Mucosa of rectum (tissue), 2 donors: ENCODE measurements at regions not wholly inside any gene's neighbourhood (a gene's known extent, or its start where the extent isn't known, plus 50 kb on each side); places are given as distances from the start of the nearest gene placed in this dataset.

Source experiments
- H3K27ac ChIP-seq, 2 donors: one replicate each; pipeline ENCODE4 v1.7.0; 2013; ENCODE audit warnings: inconsistent platforms in 2 of 2, low read depth in 2 of 2, low read length in 2 of 2
- H3K27me3 ChIP-seq, 2 donors: one replicate each; pipeline ENCODE4 v1.7.0; 2013; ENCODE audit warnings: low read length in 2 of 2; ENCODE audit not compliant: control insufficient read depth in 2 of 2, insufficient read depth in 2 of 2
- H3K36me3 ChIP-seq, 2 donors: one replicate each; pipeline ENCODE4 v1.7.0; 2013; ENCODE audit warnings: low read length in 2 of 2; ENCODE audit not compliant: control insufficient read depth in 2 of 2, insufficient read depth in 2 of 2
- H3K4me1 ChIP-seq, 2 donors: one replicate each; pipeline ENCODE4 v1.7.0; 2013; ENCODE audit warnings: low read length in 2 of 2, mild to moderate bottlenecking in 1 of 2; ENCODE audit not compliant: control insufficient read depth in 2 of 2, insufficient read depth in 2 of 2
- H3K4me3 ChIP-seq, 2 donors: one replicate each; pipeline ENCODE4 v1.7.0; 2013; ENCODE audit warnings: low read length in 2 of 2
- H3K9ac ChIP-seq, 2 donors: one replicate each; pipeline ENCODE4 v1.7.0; 2013; ENCODE audit warnings: low read length in 2 of 2, low read depth in 1 of 2, mild to moderate bottlenecking in 1 of 2
- H3K9me3 ChIP-seq, 2 donors: one replicate each; pipeline ENCODE4 v1.7.0; 2013; ENCODE audit warnings: low read length in 2 of 2; ENCODE audit not compliant: control insufficient read depth in 2 of 2
- donor health status: healthy.
- donor health status: Normal muscosa, but diverticular disease.

DNA sequence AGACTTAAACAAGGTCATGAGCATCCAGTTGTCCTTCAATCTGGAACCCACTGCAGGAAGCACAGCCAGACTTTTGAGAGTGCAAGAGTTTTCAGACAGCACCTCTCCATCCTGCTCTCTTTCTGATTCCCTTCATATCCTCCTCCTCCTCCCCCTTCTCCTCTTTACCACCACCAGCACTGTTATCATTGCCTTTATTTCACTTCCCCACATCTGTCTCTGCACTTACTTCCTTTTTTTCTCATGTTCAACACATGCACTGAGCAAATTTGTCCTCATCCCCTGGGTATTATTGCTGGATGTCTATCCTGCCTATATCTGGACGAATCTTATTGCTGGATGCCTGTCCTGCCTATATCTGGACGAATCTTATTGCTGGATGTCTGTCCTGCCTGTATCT, 554.8 kb downstream of the DHX35 start:
- no peaks in the 10 kb centered on the region for H3K4me1 ChIP-seq
- no peak overlapping the region for H3K4me3 ChIP-seq
- no peaks in the 10 kb centered on the region for H3K36me3 ChIP-seq
- H3K9me3 ChIP-seq = no peaks in the 10 kb centered on the region
- no peak overlapping the region for H3K9ac ChIP-seq
- no peak overlapping the region for H3K27ac ChIP-seq
- no peaks in the 10 kb centered on the region for H3K27me3 ChIP-seq

DNA sequence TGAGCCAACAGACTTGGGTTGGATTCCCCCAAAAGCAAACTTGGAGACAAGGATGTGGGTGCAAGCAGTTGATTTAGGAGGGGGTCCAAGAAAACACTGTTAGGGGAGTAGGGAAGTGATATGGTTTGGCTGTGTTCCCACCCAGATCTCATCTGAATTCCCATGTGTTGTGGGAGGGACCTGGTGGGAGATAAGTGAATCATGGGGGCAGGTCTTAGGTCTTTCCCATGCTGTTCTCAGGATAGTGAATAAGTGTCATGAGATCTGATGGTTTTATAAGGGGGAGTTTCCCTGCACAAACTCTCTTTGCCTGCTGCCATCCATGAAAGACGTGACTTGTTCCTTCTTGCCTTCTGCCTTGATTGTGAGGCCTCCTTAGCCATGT, 542.6 kb downstream of the DHX35 start:
- Histone ChIP-seq H3K4me1 (no peaks in the 10 kb centered on the region), H3K36me3 (no peaks in the 10 kb centered on the region), H3K4me3 (no peak overlapping the region), H3K9me3 (no peaks in the 10 kb centered on the region), H3K27ac (no peak overlapping the region), H3K27me3 (no peaks in the 10 kb centered on the region), H3K9ac (no peak overlapping the region)

DNA sequence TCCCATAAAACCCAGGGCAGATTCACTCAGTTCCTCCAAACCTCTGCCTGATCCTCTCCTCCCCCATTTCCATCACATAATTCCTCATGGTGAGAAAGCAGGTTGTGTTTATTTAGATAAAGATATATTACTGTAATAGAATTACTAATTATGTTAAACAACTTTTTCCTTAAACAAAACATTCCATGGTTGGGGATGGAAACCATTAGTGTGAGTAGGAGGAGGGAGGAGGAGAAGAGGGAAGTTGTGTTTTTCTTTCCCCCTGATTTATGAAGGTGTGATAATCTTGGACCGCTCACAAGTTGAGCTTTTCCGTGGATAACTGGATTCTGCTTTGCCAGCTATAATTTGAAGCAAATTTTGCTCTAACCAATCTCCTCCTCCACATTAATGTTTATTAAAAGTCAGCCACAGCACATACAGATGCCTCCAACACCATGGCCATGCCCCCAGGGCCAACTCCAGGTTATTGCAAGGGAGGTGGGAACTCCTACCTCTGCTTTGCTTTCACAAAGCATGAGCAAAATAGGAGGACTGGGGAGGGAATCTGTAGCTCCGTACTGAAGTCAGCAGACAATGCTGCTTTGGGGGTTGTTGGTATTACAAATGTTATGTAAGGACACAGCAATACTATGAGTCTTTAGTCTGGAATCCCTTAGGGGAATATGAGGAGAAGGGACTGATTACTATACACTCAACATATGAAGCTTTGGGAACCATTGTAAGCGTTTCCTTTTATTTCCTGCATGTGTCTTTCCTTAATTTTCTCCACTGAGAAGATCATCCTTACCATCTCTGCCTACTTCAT, 542.0 kb downstream of the DHX35 start:
- Histone ChIP-seq H3K9me3 (no peaks in the 10 kb centered on the region), H3K9ac (no peak overlapping the region), H3K4me1 (no peaks in the 10 kb centered on the region), H3K4me3 (no peak overlapping the region), H3K27me3 (no peaks in the 10 kb centered on the region), H3K36me3 (no peaks in the 10 kb centered on the region), H3K27ac (no peak overlapping the region)

DNA sequence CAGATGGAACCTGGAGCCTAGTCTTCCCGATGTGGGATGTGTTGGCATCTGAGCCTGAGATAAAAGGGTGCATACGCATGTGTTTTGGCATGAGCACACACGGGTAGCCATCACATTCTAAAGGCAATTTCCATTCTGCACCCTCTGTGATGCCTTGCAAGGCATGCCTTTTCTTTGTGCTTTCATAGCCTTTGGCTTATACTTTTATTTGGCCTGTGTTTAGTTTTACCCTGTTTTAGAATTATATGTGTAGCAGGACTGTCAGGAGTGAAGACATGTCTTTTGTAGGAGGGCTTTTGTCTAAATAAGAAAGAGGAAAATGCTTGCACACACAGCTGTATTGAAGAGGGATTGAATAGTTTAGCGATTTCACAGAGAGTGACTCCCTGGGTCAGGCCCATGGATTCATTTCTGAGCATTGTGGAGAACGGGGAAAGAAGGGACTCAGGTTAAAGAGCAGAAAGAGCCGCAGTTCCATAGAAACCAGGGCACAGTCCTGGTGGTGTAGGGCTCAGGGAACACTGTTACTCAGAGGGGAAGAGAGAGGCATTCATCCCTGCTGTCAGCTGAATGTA, 530.2 kb downstream of the DHX35 start:
- H3K4me3 ChIP-seq = no peak overlapping the region
- no peaks in the 10 kb centered on the region for H3K9me3 ChIP-seq
- H3K27me3 ChIP-seq = no peaks in the 10 kb centered on the region
- no peak overlapping the region for H3K27ac ChIP-seq
- H3K36me3 ChIP-seq = no peaks in the 10 kb centered on the region
- no peaks in the 10 kb centered on the region for H3K4me1 ChIP-seq
- H3K9ac ChIP-seq = no peak overlapping the region

DNA sequence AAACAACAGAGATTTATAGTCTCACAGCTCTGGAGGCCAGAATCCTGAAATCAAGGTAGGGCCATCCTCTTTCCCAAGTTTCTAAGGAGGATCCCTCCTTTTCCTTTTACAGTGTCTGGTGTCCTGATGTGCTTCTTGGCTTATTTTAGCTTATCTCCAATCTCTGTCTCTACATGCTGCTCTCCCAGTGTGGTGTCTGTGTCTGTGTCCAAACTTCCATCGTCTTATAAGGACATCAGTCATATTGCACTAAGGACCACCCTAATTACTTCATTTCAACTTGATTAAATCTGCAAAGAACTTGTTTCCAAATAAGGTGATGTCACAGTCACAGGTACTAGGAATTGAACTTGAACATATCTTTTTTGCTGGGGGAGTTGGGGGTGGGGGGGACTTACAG, 529.6 kb downstream of the DHX35 start:
- H3K27me3 ChIP-seq = no peaks in the 10 kb centered on the region
- no peak overlapping the region for H3K4me3 ChIP-seq
- H3K27ac ChIP-seq = no peak overlapping the region
- no peaks in the 10 kb centered on the region for H3K9me3 ChIP-seq
- no peak overlapping the region for H3K9ac ChIP-seq
- no peaks in the 10 kb centered on the region for H3K36me3 ChIP-seq
- H3K4me1 ChIP-seq = no peaks in the 10 kb centered on the region

DNA sequence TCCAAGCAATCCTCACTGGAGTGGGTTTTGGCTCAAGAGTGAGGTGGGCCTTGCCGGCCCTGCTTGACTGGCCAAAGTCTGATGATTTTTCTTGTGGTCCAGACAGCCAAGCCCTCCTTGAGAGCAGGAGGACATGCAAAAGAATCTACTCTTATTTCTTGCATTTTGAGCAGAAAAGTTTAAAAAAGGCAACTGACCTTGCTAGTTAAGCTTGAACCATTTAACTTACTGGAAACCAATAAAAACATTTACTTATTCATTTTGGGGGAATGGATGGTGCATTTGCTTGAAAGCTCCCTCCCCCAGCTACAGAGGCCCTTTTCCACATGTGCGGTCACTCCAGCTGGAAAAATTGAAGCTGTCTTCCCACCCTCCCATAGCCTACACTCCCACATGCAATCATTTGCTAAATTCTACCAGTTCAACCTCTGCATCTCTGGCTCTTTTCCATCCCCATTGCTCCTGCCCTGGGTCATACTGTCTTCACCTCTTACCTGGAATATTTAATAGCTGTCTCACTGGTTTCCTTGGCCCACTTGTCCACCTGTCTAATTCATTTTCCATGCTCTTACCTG, 527.9 kb downstream of the DHX35 start:
- Histone ChIP-seq H3K9me3 (no peaks in the 10 kb centered on the region), H3K36me3 (no peaks in the 10 kb centered on the region), H3K27ac (no peak overlapping the region), H3K4me3 (no peak overlapping the region), H3K27me3 (no peaks in the 10 kb centered on the region), H3K9ac (no peak overlapping the region), H3K4me1 (no peaks in the 10 kb centered on the region)

DNA sequence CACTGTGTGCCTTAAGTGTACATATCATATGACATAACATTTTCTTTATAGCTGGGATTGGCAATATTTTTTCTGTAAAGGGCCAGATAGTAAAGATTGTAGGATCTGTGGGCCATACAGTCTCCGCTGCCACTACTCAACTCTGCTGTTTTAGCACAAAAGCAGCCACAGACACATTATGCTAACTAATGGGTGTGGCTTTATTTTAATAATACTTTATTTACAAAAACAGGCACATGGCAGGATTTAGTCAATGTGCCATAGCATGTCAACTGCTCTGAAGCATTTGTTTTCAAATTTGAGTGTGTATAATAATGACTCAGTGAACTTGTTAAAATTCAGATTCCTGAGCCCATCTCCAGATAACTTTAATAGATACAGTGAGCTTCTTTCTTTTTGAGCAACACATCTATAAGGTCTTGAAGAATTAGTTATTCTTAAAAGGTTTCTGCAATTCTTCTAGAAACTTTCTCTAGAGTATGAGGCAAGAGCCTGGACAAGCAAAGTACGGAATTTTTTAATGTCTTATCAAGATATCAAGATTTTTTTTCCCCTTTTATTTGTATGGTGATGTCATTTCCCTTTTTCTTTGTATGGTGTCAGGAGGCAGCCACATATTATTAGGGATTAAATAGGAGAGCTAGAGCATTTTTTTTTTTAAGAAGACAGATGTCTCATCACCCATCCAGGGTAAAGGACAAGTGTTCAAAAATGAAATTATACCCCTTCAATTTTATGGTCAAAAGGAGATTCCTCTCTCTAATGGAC, 518.3 kb downstream of the DHX35 start:
- H3K9me3 ChIP-seq = no peaks in the 10 kb centered on the region
- H3K27me3 ChIP-seq = no peaks in the 10 kb centered on the region
- H3K36me3 ChIP-seq = no peaks in the 10 kb centered on the region
- no peak overlapping the region for H3K27ac ChIP-seq
- no peak overlapping the region for H3K4me3 ChIP-seq
- H3K9ac ChIP-seq = no peak overlapping the region
- H3K4me1 ChIP-seq = no peaks in the 10 kb centered on the region

DNA sequence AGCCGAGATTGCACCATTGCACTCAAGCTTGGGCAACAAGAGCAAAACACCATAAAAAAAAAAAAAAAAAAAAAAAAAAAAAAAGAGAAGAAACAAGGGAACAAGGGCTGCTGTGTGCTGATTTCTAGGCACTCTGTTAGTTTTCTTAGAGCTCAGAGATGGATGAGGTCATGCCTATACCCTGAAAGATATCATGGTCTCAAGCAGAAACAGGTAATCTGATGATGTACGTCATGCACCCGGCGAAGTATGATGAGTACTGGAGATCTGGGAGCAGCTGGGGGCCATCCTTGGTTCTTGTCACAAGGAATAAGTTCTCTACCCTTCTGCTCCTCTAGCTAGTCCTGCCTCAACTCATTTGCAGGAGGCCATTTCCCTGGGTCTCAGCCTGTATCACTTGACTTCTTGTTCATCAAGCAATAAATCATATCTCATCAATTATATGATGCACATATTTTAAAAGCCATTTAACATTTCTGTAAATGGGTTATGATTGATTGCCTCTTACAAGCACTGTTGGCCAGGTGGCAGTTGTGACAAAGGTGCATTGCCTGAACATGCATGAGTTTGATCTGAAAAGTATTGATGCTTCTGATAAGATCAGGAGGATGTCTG, 517.2 kb downstream of the DHX35 start:
- Histone ChIP-seq H3K27ac (no peak overlapping the region), H3K4me1 (no peaks in the 10 kb centered on the region), H3K36me3 (no peaks in the 10 kb centered on the region), H3K4me3 (no peak overlapping the region), H3K9me3 (no peaks in the 10 kb centered on the region), H3K9ac (no peak overlapping the region), H3K27me3 (no peaks in the 10 kb centered on the region)

DNA sequence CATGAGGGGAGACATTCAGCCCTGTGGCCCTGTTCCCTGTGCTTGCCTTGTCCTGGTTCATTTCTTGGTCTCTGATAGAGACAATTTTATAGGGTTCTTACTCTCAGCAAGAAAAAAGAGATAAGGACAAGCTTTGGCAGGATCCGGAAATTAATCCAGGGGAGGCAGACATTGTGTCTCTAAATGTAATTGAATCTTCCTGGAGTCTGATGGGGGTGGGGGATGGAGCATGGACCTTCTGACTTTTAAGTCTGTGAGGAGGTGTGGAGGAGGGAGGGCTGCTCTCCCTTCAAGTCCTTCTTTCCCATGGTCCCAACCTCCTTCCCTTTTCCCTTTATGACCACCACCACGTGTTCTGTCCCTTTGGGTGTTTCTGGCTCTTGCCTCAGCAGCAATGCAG, 512.7 kb downstream of the DHX35 start:
- H3K36me3 ChIP-seq = no peaks in the 10 kb centered on the region
- H3K27me3 ChIP-seq = no peaks in the 10 kb centered on the region
- H3K4me3 ChIP-seq = no peak overlapping the region
- H3K27ac ChIP-seq = no peak overlapping the region
- H3K9me3 ChIP-seq = no peaks in the 10 kb centered on the region
- no peak overlapping the region for H3K9ac ChIP-seq
- H3K4me1 ChIP-seq = no peaks in the 10 kb centered on the region

DNA sequence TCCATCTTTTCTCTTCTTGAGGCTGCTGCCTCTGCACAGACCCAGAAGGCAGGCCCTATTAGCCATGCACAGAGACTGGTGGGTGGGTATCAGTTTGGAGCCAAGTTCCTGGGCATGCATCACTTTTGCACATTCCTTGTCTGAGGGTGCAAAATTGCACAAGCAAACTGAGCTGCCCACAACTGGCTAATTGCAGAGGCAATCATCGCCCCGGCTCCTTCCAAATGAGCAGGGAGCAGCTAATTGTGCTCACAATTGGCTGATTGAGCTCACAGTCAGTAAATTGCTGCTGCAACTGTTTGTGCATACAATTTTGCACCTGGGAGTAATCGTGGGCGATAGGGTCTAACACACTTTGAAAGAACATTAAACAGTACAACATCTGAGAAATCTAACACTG, 511.4 kb downstream of the DHX35 start:
- H3K4me3 ChIP-seq = no peak overlapping the region

More for the DNA sequence above, 511.4 kb downstream of the DHX35 start:
- Histone ChIP-seq H3K36me3 (no peaks in the 10 kb centered on the region), H3K9me3 (no peaks in the 10 kb centered on the region), H3K4me1 (no peaks in the 10 kb centered on the region), H3K27ac (no peak overlapping the region), H3K27me3 (no peaks in the 10 kb centered on the region), H3K9ac (no peak overlapping the region)
